HCT116 (cell line): ENCODE measurements at regions not wholly inside any gene's neighbourhood (a gene's known extent, or its start where the extent isn't known, plus 50 kb on each side); places are given as distances from the start of the nearest gene placed in this dataset.

ENCODE experiments used
- ATAC-seq: fragments of 200-7000 bp; cut with Tn5 transposase; 2 replicates; pipeline ENCODE4 v1.9.1; 2020; ENCODE audit warnings: mild to moderate bottlenecking, moderate library complexity
- BruUV-seq: library from RNA; stranded (reverse); fragments of 400-500 nt; replicated peaks from 2 replicates; lab custom pipeline; 2021; lab: Mats Ljungman, UMichigan
- CTCF ChIA-PET: fragments of 300-600 bp; sonication (Branson Sonifier 250); formaldehyde crosslinking; loops from one replicate; lab custom pipeline; 2021; ENCODE audit warnings: antibody characterized with exemption; lab: Charles Lee
- POLR2A ChIA-PET: fragments of 300-600, 350-600 bp; sonication (Branson Sonifier 250); formaldehyde crosslinking; loops from one replicate; lab custom pipeline; 2021; ENCODE audit warnings: antibody characterized with exemption; lab: Charles Lee
- RAD21 ChIA-PET, 2 experiments: fragments of 300-600 bp; sonication (Branson Sonifier 250); formaldehyde crosslinking; loops; one replicate each; lab custom pipeline; 2023; ENCODE audit warnings: low total read pairs in 2 of 2; ENCODE audit not compliant: uncharacterized antibody in 2 of 2, unreplicated experiment in 2 of 2, low non-redundant PET in 1 of 2; lab: Charles Lee
- DNase-seq: peaks from one replicate; pipeline ENCODE4 v3.0.0-alpha.2; 2010; ENCODE audit warnings: low read depth, low spot score
- H2AFZ ChIP-seq: fragments of 200-600 bp; shearing (Covaris generic), sonication (generic); 2 replicates; pipeline ENCODE4 v1.6.1; 2017; ENCODE audit warnings: low read depth, mixed run types, mixed read lengths, antibody characterized with exemption, low read length; ENCODE audit not compliant: poor library complexity, severe bottlenecking
- H3K27ac ChIP-seq: 2 replicates; pipeline ENCODE4 v1.5.1; 2012; ENCODE audit warnings: low read depth, low read length
- H3K27me3 ChIP-seq: fragments of 200-600 bp; sonication (generic); 2 replicates; pipeline ENCODE4 v1.6.1; 2016; ENCODE audit warnings: mixed run types, low read length, mixed read lengths; ENCODE audit not compliant: insufficient read depth
- H3K36me3 ChIP-seq, 2 experiments: fragments of 200-500 bp in 1 of 2; fragments of 200-600 bp in 1 of 2; sonication (Bioruptor generic) in 1 of 2; sonication (generic) in 1 of 2; 2 replicates each; pipeline versions ENCODE4 v1.5.1 to v1.6.1; 2014 to 2016; ENCODE audit warnings: low read length in 2 of 2, inconsistent platforms in 1 of 2, mixed read lengths in 1 of 2, mixed run types in 1 of 2; ENCODE audit not compliant: insufficient read depth in 2 of 2, control insufficient read depth in 1 of 2
- H3K4me1 ChIP-seq, 2 experiments: fragments of 200-600 bp in 1 of 2; sonication (generic) in 1 of 2; 2 replicates each; pipeline versions ENCODE4 v1.5.1 to v1.6.1; 2012 to 2017; ENCODE audit warnings: low read length in 2 of 2, inconsistent platforms in 1 of 2, mild to moderate bottlenecking in 1 of 2, mixed read lengths in 1 of 2, mixed run types in 1 of 2, moderate library complexity in 1 of 2; ENCODE audit not compliant: insufficient read depth in 2 of 2, control insufficient read depth in 1 of 2
- H3K4me2 ChIP-seq: fragments of 200-600 bp; sonication (generic); 2 replicates; pipeline ENCODE4 v1.6.1; 2017; ENCODE audit warnings: mixed run types, low read length, mixed read lengths
- H3K4me3 ChIP-seq, 2 experiments: fragments of 200-600 bp in 1 of 2; sonication (generic) in 1 of 2; replicated peaks in 1 of 2; 2 replicates each; pipeline ENCODE4 v1.5.1; 2011 to 2016; ENCODE audit warnings: low read length in 2 of 2, control low read depth in 1 of 2, low read depth in 1 of 2, mild to moderate bottlenecking in 1 of 2, mixed read lengths in 1 of 2, mixed run types in 1 of 2
- H3K79me2 ChIP-seq: fragments of 200-600 bp; sonication (generic); 2 replicates; pipeline ENCODE4 v1.6.1; 2017; ENCODE audit warnings: mild to moderate bottlenecking, mixed run types, low read length, moderate library complexity, mixed read lengths; ENCODE audit not compliant: insufficient read depth
- H3K9ac ChIP-seq: fragments of 200-600 bp; sonication (generic); 2 replicates; pipeline ENCODE4 v1.6.1; 2016; ENCODE audit warnings: low read length, mixed read lengths
- H3K9me2 ChIP-seq: fragments of 200-600 bp; sonication (generic), shearing (Covaris generic); 2 replicates; pipeline ENCODE4 v1.6.1; 2017; ENCODE audit warnings: mixed run types, mild to moderate bottlenecking, moderate library complexity; ENCODE audit not compliant: insufficient read depth
- H3K9me3 ChIP-seq, 2 experiments: fragments of 200-500 bp in 1 of 2; fragments of 200-600 bp in 1 of 2; sonication (Bioruptor generic) in 1 of 2; sonication (generic) in 1 of 2; 2 replicates each; pipeline ENCODE4 v1.6.1; 2014 to 2017; ENCODE audit warnings: low read length in 2 of 2, mixed read lengths in 2 of 2, inconsistent platforms in 1 of 2, low read depth in 1 of 2, mild to moderate bottlenecking in 1 of 2, mixed run types in 1 of 2, moderate library complexity in 1 of 2; ENCODE audit not compliant: control insufficient read depth in 1 of 2, insufficient read depth in 1 of 2
- H4K20me1 ChIP-seq: fragments of 200-600 bp; sonication (generic), shearing (Covaris generic); 2 replicates; pipeline ENCODE4 v1.6.1; 2017; ENCODE audit warnings: mixed run types, mild to moderate bottlenecking, moderate library complexity; ENCODE audit not compliant: insufficient read depth
- ATF3 ChIP-seq: IDR thresholded peaks from 2 replicates; pipeline ENCODE4 v1.6.1; 2012
- CEBPB ChIP-seq: IDR thresholded peaks from 2 replicates; pipeline ENCODE4 v1.6.1; 2012; ENCODE audit warnings: low read depth
- CTCF ChIP-seq, 3 experiments: fragments of 200-600 bp in 1 of 3; sonication (generic) in 1 of 3; IDR thresholded peaks in 2 of 3; conservative IDR thresholded peaks in 1 of 3; 2 replicates each; pipeline ENCODE4 v1.5.1; 2012 to 2017; ENCODE audit warnings: low read depth in 2 of 3, low read length in 2 of 3, antibody characterized with exemption in 1 of 3, borderline replicate concordance in 1 of 3, control low read depth in 1 of 3, mild to moderate bottlenecking in 1 of 3, mixed read lengths in 1 of 3, mixed run types in 1 of 3, moderate library complexity in 1 of 3; ENCODE audit not compliant: insufficient read depth in 1 of 3
- ELF1 ChIP-seq: IDR thresholded peaks from 2 replicates; pipeline ENCODE4 v1.6.1; 2012; ENCODE audit warnings: low read depth, borderline replicate concordance
- EZH2 ChIP-seq: fragments of 200-600 bp; sonication (generic); IDR thresholded peaks from 2 replicates; pipeline ENCODE4 v1.6.1; 2017; ENCODE audit warnings: antibody characterized with exemption, mixed run types
- EZH2phosphoT487 ChIP-seq: fragments of 200-600 bp; IDR thresholded peaks from 2 replicates; pipeline ENCODE4 v1.6.1; 2018; ENCODE audit warnings: antibody characterized with exemption, borderline replicate concordance
- FOSL1 ChIP-seq: IDR thresholded peaks from 2 replicates; pipeline ENCODE4 v1.6.1; 2012; ENCODE audit warnings: low read depth
- RAD21 ChIP-seq: IDR thresholded peaks from 2 replicates; pipeline ENCODE4 v1.6.1; 2012; ENCODE audit warnings: low read depth, mild to moderate bottlenecking
- REST ChIP-seq: IDR thresholded peaks from 2 replicates; pipeline ENCODE4 v1.6.1; 2012; ENCODE audit warnings: low read depth
- SIN3A ChIP-seq: IDR thresholded peaks from 2 replicates; pipeline ENCODE4 v1.6.1; 2012; ENCODE audit warnings: low read depth
- SP1 ChIP-seq: IDR thresholded peaks from 2 replicates; pipeline ENCODE4 v1.6.1; 2012; ENCODE audit warnings: low read depth
- YY1 ChIP-seq: IDR thresholded peaks from 2 replicates; pipeline ENCODE4 v1.6.1; 2011; ENCODE audit warnings: low read length, low read depth, moderate library complexity, mild to moderate bottlenecking; ENCODE audit not compliant: insufficient replicate concordance; ENCODE audit errors: extremely low read depth
- ZBTB33 ChIP-seq: IDR thresholded peaks from 2 replicates; pipeline ENCODE4 v1.6.1; 2011; ENCODE audit warnings: mild to moderate bottlenecking, low read length, moderate library complexity; ENCODE audit not compliant: insufficient replicate concordance; ENCODE audit errors: extremely low read depth
- ZFX ChIP-seq: fragments of 450-650 bp; IDR thresholded peaks from 2 replicates; pipeline ENCODE4 v1.6.1; 2017
- intact Hi-C: fragments of 100-400 bp; cut with micrococcal nuclease; formaldehyde crosslinking; loops from 2 replicates; pipeline ENCODE4 v1.10.0; 2022
- TF ChIP-seq, protein P1 (sequence below): IDR thresholded peaks from 2 replicates; pipeline ENCODE4 v1.6.1; 2012

- H3K9me2 ChIP-seq: no peaks in the 10 kb centered on the region
- H3K4me3 ChIP-seq: no peak overlapping the region
- RAD21 ChIA-PET: no interaction called here
- DNase-seq (no peak), ATAC-seq (no peak)
- TF ChIP-seq EZH2 (no peak), FOSL1 (no peak), ZBTB33 (no peak), RAD21 (no peak), REST (no peak), YY1 (no peak), EZH2phosphoT487 (no peak), CTCF (IDR thresholded peaks at IDR 0.05 in 2 of 3, conservative IDR thresholded peaks at IDR 0.05 in 1 of 3; ENCODE audit: borderline replicate concordance in 1 of 3, insufficient read depth in 1 of 3, low read depth in 2 of 3, low read length in 2 of 3) (no peak), SP1 (no peak), ATF3 (no peak), ZFX (no peak), CEBPB (no peak), ELF1 (no peak), SIN3A (no peak)
- TF ChIP-seq, protein P1, sequence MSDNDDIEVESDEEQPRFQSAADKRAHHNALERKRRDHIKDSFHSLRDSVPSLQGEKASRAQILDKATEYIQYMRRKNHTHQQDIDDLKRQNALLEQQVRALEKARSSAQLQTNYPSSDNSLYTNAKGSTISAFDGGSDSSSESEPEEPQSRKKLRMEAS: no peak
- intact Hi-C loops: no loop called here
- POLR2A ChIA-PET: no interaction called here
- no peak overlapping the region for H3K4me2 ChIP-seq
- CTCF ChIA-PET: no interaction called here
- no peaks in the 10 kb centered on the region for H3K79me2 ChIP-seq
- no peaks in the 10 kb centered on the region for H4K20me1 ChIP-seq
- H3K9me3 ChIP-seq: no peaks in the 10 kb centered on the region
- no peaks in the 10 kb centered on the region for H3K27me3 ChIP-seq
- H3K4me1 ChIP-seq: no peaks in the 10 kb centered on the region
- H3K9ac ChIP-seq: no peak overlapping the region
- H3K36me3 ChIP-seq: no peaks in the 10 kb centered on the region
- no peak overlapping the region for H2AFZ ChIP-seq
- H3K27ac ChIP-seq: no peak overlapping the region
- no TSS peak for BruUV-seq
Observed at GRCh38 chr9:79080536-79080935, 491.2 kb upstream of the TLE4 start.
